IMR-90 (cell line): ENCODE measurements at regions not wholly inside any gene's neighbourhood (a gene's known extent, or its start where the extent isn't known, plus 50 kb on each side); places are given as distances from the start of the nearest gene placed in this dataset.

Source experiments
- ATAC-seq: fragments of 200-7000 bp; cut with Tn5 transposase; 2 replicates; pipeline ENCODE4 v1.9.1; 2020; ENCODE audit warnings: low read depth, mild to moderate bottlenecking, moderate library complexity
- BruUV-seq: library from RNA; stranded (reverse); fragments of 400-500 nt; replicated peaks from 2 replicates; lab custom pipeline; 2021; lab: Mats Ljungman, UMichigan
- CTCF ChIA-PET: fragments of 300-600 bp; formaldehyde crosslinking; extraction: SDS; loops from one replicate; lab custom pipeline; 2021; ENCODE audit warnings: antibody characterized with exemption; lab: Yijun Ruan, JAX
- POLR2A ChIA-PET: fragments of 300-600 bp; sonication (Branson Sonifier 250); formaldehyde crosslinking; loops from one replicate; lab custom pipeline; 2022; ENCODE audit warnings: antibody characterized with exemption; ENCODE audit not compliant: unreplicated experiment; lab: Charles Lee
- DNase-seq: peaks from one replicate; pipeline ENCODE4 v3.0.0; 2013
- H2AFZ ChIP-seq: replicated peaks from 2 replicates; pipeline ENCODE3; 2013; ENCODE audit warnings: low read length, mild to moderate bottlenecking; ENCODE audit not compliant: poor library complexity
- H2AK5ac ChIP-seq: 2 replicates; pipeline ENCODE4 v1.6.1; 2013; ENCODE audit warnings: low read depth, low read length, inconsistent platforms
- H2AK9ac ChIP-seq: replicated peaks from 2 replicates; pipeline ENCODE3; 2013; ENCODE audit warnings: mild to moderate bottlenecking, low read depth, low read length, moderate library complexity; ENCODE audit not compliant: poor library complexity
- H2BK120ac ChIP-seq: 2 replicates; pipeline ENCODE4 v1.6.1; 2013; ENCODE audit warnings: low read depth, low read length, inconsistent platforms
- H2BK15ac ChIP-seq: 3 replicates; pipeline ENCODE4 v1.6.1; 2013; ENCODE audit warnings: low read depth, low read length, inconsistent platforms
- H2BK20ac ChIP-seq: 2 replicates; pipeline ENCODE4 v1.6.1; 2013; ENCODE audit warnings: low read depth, mild to moderate bottlenecking, inconsistent platforms, low read length, moderate library complexity
- H2BK5ac ChIP-seq: 2 replicates; pipeline ENCODE4 v1.6.1; 2013; ENCODE audit warnings: mild to moderate bottlenecking, low read depth, low read length, inconsistent platforms; ENCODE audit not compliant: poor library complexity, severe bottlenecking
- H3K14ac ChIP-seq: replicated peaks from 2 replicates; pipeline ENCODE4 v1.6.1; 2013; ENCODE audit warnings: low read depth, low read length, inconsistent platforms
- H3K18ac ChIP-seq: 2 replicates; pipeline ENCODE4 v1.6.1; 2013; ENCODE audit warnings: low read depth, low read length, control low read depth
- H3K23ac ChIP-seq: 2 replicates; pipeline ENCODE4 v1.6.1; 2013; ENCODE audit warnings: low read depth, low read length, inconsistent platforms
- H3K27ac ChIP-seq: 2 replicates; pipeline ENCODE4 v1.5.1; 2013; ENCODE audit warnings: mild to moderate bottlenecking, control low read depth, low read length; ENCODE audit not compliant: insufficient read depth
- H3K27me3 ChIP-seq: 2 replicates; pipeline ENCODE4 v1.6.1; 2013; ENCODE audit warnings: low read length; ENCODE audit not compliant: control insufficient read depth, insufficient read depth
- H3K36me3 ChIP-seq: 2 replicates; pipeline ENCODE4 v1.6.1; 2013; ENCODE audit warnings: low read length, mixed read lengths; ENCODE audit not compliant: control insufficient read depth, insufficient read depth
- H3K4ac ChIP-seq: 2 replicates; pipeline ENCODE4 v1.6.1; 2013; ENCODE audit warnings: low read depth, low read length, inconsistent platforms
- H3K4me1 ChIP-seq: 2 replicates; pipeline ENCODE4 v1.6.1; 2013; ENCODE audit warnings: low read length, mixed read lengths; ENCODE audit not compliant: control insufficient read depth, insufficient read depth
- H3K4me2 ChIP-seq: 2 replicates; pipeline ENCODE4 v1.6.1; 2013; ENCODE audit warnings: low read depth, mild to moderate bottlenecking, control low read depth, low read length, moderate library complexity
- H3K4me3 ChIP-seq: 2 replicates; pipeline ENCODE4 v1.5.1; 2013; ENCODE audit warnings: low read depth, mild to moderate bottlenecking, control low read depth, low read length, moderate library complexity; ENCODE audit not compliant: insufficient read depth
- H3K56ac ChIP-seq: 2 replicates; pipeline ENCODE4 v1.6.1; 2013; ENCODE audit warnings: low read length, inconsistent platforms; ENCODE audit not compliant: insufficient read depth; ENCODE audit errors: extremely low read depth
- H3K79me1 ChIP-seq, 2 experiments: 2 replicates each; pipeline ENCODE4 v1.6.1; 2013; ENCODE audit warnings: low read length in 2 of 2, inconsistent platforms in 1 of 2, low read depth in 1 of 2
- H3K9ac ChIP-seq: 2 replicates; pipeline ENCODE4 v1.6.1; 2013; ENCODE audit warnings: low read depth, low read length, control low read depth
- H3K9me1 ChIP-seq: 2 replicates; pipeline ENCODE4 v1.6.1; 2013; ENCODE audit warnings: low read length, inconsistent platforms; ENCODE audit not compliant: insufficient read depth
- H3K9me3 ChIP-seq: 2 replicates; pipeline ENCODE4 v1.6.1; 2013; ENCODE audit warnings: low read length; ENCODE audit not compliant: control insufficient read depth, insufficient read depth
- H4K20me1 ChIP-seq: 2 replicates; pipeline ENCODE4 v1.6.1; 2013; ENCODE audit warnings: low read length, inconsistent platforms; ENCODE audit not compliant: insufficient read depth
- H4K5ac ChIP-seq: 2 replicates; pipeline ENCODE4 v1.6.1; 2013; ENCODE audit warnings: mild to moderate bottlenecking, low read depth, low read length, control low read depth
- H4K8ac ChIP-seq, 2 experiments: 2 replicates each; pipeline ENCODE4 v1.6.1; 2013; ENCODE audit warnings: low read depth in 2 of 2, low read length in 2 of 2, control low read depth in 1 of 2, inconsistent platforms in 1 of 2
- H4K91ac ChIP-seq: 2 replicates; pipeline ENCODE4 v1.6.1; 2013; ENCODE audit warnings: low read depth, low read length, inconsistent platforms; ENCODE audit not compliant: insufficient read depth
- MAZ ChIP-seq: IDR thresholded peaks from 2 replicates; pipeline ENCODE4 v1.6.1; 2012; ENCODE audit warnings: low read depth, mild to moderate bottlenecking, low read length, improper control_type of control experiment, moderate library complexity, borderline replicate concordance
- MXI1 ChIP-seq: IDR thresholded peaks from 2 replicates; pipeline ENCODE4 v1.6.1; 2012; ENCODE audit warnings: low read depth, mild to moderate bottlenecking, low read length, moderate library complexity, borderline replicate concordance
- RAD21 ChIP-seq: IDR thresholded peaks from 2 replicates; pipeline ENCODE4 v1.6.1; 2012; ENCODE audit warnings: low read length, improper control_type of control experiment
- RCOR1 ChIP-seq: IDR thresholded peaks from 2 replicates; pipeline ENCODE4 v1.6.1; 2012; ENCODE audit warnings: mild to moderate bottlenecking, low read length, improper control_type of control experiment; ENCODE audit not compliant: insufficient replicate concordance
- WGBS, 2 experiments: methylation state at CpG; one replicate each; pipeline versions ENCODE4 v1.1.5 to v1.1.7; 2013; ENCODE audit warnings: missing lambda C conversion rate in 2 of 2; ENCODE audit not compliant: insufficient read length in 1 of 2; ENCODE audit errors: extremely low coverage in 2 of 2; 5-methylcytosine and 5-hydroxymethylcytosine counted together
- dilution Hi-C: fragments of 300-500 bp; cut with HindIII; formaldehyde crosslinking; loops from one replicate; pipeline ENCODE4 v1.14.3; 2018; ENCODE audit warnings: low sequenced_read_pairs; ENCODE audit not compliant: unreplicated experiment
- in situ Hi-C: fragments of 300-500 bp; cut with MboI; formaldehyde crosslinking; loops from 3 replicates; pipeline ENCODE4 v1.14.3; 2019; ENCODE audit warnings: low sequenced_read_pairs, inconsistent platforms, mixed read lengths
- intact Hi-C: fragments of 100-400 bp; cut with micrococcal nuclease; formaldehyde crosslinking; loops from 2 replicates; pipeline ENCODE4 v1.10.0; 2022

DNA sequence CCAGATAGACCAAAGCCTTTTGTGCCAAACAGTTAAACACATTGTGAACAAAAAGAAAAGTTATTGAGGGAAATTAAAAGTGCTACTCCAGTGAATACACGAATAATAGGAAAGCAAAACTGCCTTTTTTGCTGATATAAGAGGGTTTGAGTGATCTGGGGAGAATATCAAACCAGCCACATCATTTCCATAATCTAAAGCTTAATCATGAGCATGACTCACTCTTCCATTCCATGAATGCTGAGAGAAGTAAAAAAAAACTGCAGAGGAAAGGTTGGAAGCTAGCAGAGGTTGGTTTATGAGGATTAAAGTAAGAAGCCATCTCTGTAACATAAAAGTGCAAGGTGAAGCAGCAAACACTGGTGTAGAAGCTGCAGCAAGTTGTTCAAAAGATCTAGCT lies 350.6 kb upstream of the NCAM2 start:
- no peak overlapping the region for H3K4me3 ChIP-seq
- dilution Hi-C loops (no loop called here), intact Hi-C loops (no loop called here), in situ Hi-C loops (no loop called here)
- no peak for DNase-seq
- no peak overlapping the region for H3K18ac ChIP-seq
- no peak overlapping the region for H3K14ac ChIP-seq
- H3K27me3 ChIP-seq = no peaks in the 10 kb centered on the region
- no peaks in the 10 kb centered on the region for H3K36me3 ChIP-seq
- ChIA-PET CTCF (no interaction called here), POLR2A (no interaction called here)
- H4K91ac ChIP-seq = no peak overlapping the region
- no peak overlapping the region for H2BK20ac ChIP-seq
- no peak overlapping the region for H2AK5ac ChIP-seq
- no peak overlapping the region for H3K9ac ChIP-seq
- no peaks in the 10 kb centered on the region for H3K79me1 ChIP-seq
- H3K9me3 ChIP-seq = peaks cover 13% of the 10 kb centered on the region
- H2BK5ac ChIP-seq = no peak overlapping the region
- no peak overlapping the region for H2BK120ac ChIP-seq
- no peak overlapping the region for H3K4me2 ChIP-seq
- H4K20me1 ChIP-seq = no peaks in the 10 kb centered on the region
- no peaks in the 10 kb centered on the region for H3K9me1 ChIP-seq
- H3K4me1 ChIP-seq = no peaks in the 10 kb centered on the region
- WGBS, 2 experiments = no CpG with 5 or more reads among the region's 1 CpG
- H2BK15ac ChIP-seq = no peak overlapping the region
- no peak overlapping the region for H2AFZ ChIP-seq
- H3K23ac ChIP-seq = no peak overlapping the region
- no peak for TF ChIP-seq RCOR1
- TF ChIP-seq RAD21 = no peak
- TF ChIP-seq MXI1 = no peak
- no peak for TF ChIP-seq MAZ
- H3K27ac ChIP-seq = no peak overlapping the region
- no peak for ATAC-seq
- no peak overlapping the region for H2AK9ac ChIP-seq
- no peak overlapping the region for H4K8ac ChIP-seq
- H3K4ac ChIP-seq = no peak overlapping the region
- H3K56ac ChIP-seq = no peak overlapping the region
- no TSS peak for BruUV-seq
- H4K5ac ChIP-seq = no peak overlapping the region
